ENCODE measurements at regions not wholly inside any gene's neighbourhood (a gene's known extent, or its start where the extent isn't known, plus 50 kb on each side); places are given as distances from the start of the nearest gene placed in this dataset.

GRCh38 chr5:12757035-12757434 lies 852.8 kb upstream of the CTNND2 start:
- intact Hi-C loops (cut with DNase I): no loop called here
- Histone ChIP-seq H3K27me3 (no peaks in the 10 kb centered on the region), H3K27ac (replicated peaks in 1 of 4) (no peak overlapping the region), H3K9me3 (no peaks in the 10 kb centered on the region), H3K4me3 (no peak overlapping the region), H3K36me3 (no peaks in the 10 kb centered on the region), H3K4me1 (no peaks in the 10 kb centered on the region)
- no peak for DNase-seq (ENCODE audit: extremely low spot score)
- TF ChIP-seq EP300 (IDR thresholded peaks at IDR 0.05) (no peak), POLR2A (IDR thresholded peaks at IDR 0.05; ENCODE audit: low read depth) (no peak), POLR2AphosphoS5 (IDR thresholded peaks at IDR 0.05) (no peak), CTCF (IDR thresholded peaks at IDR 0.05) (no peak)

GRCh38 chr5:12745537-12745936 lies 841.3 kb upstream of the CTNND2 start:
- Histone ChIP-seq H3K36me3 (no peaks in the 10 kb centered on the region), H3K4me1 (no peaks in the 10 kb centered on the region), H3K27me3 (no peaks in the 10 kb centered on the region), H3K4me3 (no peak overlapping the region), H3K9me3 (no peaks in the 10 kb centered on the region), H3K27ac (replicated peaks in 1 of 4) (no peak overlapping the region)
- no peak for TF ChIP-seq POLR2A (IDR thresholded peaks at IDR 0.05; ENCODE audit: low read depth)
- TF ChIP-seq EP300 (IDR thresholded peaks at IDR 0.05): no peak
- no peak for TF ChIP-seq POLR2AphosphoS5 (IDR thresholded peaks at IDR 0.05)
- TF ChIP-seq CTCF (IDR thresholded peaks at IDR 0.05): no peak
- WGBS: 77% methylated on average over 1 of the region's 1 CpG
- no peak for DNase-seq (ENCODE audit: extremely low spot score)
- intact Hi-C loops (cut with DNase I): no loop called here

GRCh38 chr5:12743582-12743981 lies 839.3 kb upstream of the CTNND2 start:
- Histone ChIP-seq H3K4me1 (no peaks in the 10 kb centered on the region), H3K27me3 (no peaks in the 10 kb centered on the region), H3K4me3 (no peak overlapping the region), H3K27ac (replicated peaks in 1 of 4) (no peak overlapping the region), H3K36me3 (no peaks in the 10 kb centered on the region), H3K9me3 (no peaks in the 10 kb centered on the region)
- intact Hi-C loops (cut with DNase I): no loop called here
- 89% methylated on average over 9 of the region's 9 CpGs for WGBS
- TF ChIP-seq POLR2AphosphoS5 (IDR thresholded peaks at IDR 0.05) (no peak), EP300 (IDR thresholded peaks at IDR 0.05) (no peak), POLR2A (IDR thresholded peaks at IDR 0.05; ENCODE audit: low read depth) (no peak), CTCF (IDR thresholded peaks at IDR 0.05) (no peak)
- DNase-seq (ENCODE audit: extremely low spot score): no peak

GRCh38 chr5:12730354-12730753 lies 826.1 kb upstream of the CTNND2 start:
- DNase-seq (ENCODE audit: extremely low spot score): no peak
- peaks cover 0 to 6% (median 2%) of the 10 kb centered on the region in 4 donors for H3K9me3 ChIP-seq
- H3K27me3 ChIP-seq: no peaks in the 10 kb centered on the region
- H3K4me3 ChIP-seq: no peak overlapping the region
- TF ChIP-seq EP300 (IDR thresholded peaks at IDR 0.05) (no peak), CTCF (IDR thresholded peaks at IDR 0.05) (no peak)
- intact Hi-C loops (cut with DNase I): no loop called here
- no peaks in the 10 kb centered on the region for H3K36me3 ChIP-seq
- H3K27ac ChIP-seq (replicated peaks in 1 of 4): no peak overlapping the region
- WGBS: 100% methylated on average over 1 of the region's 1 CpG
- H3K4me1 ChIP-seq: no peaks in the 10 kb centered on the region

- no peak for DNase-seq (ENCODE audit: extremely low spot score)
- no peaks in the 10 kb centered on the region for H3K4me1 ChIP-seq
- 93% methylated on average over 5 of the region's 5 CpGs for WGBS
- no peak overlapping the region for H3K4me3 ChIP-seq
- no peaks in the 10 kb centered on the region for H3K9me3 ChIP-seq
- intact Hi-C loops (cut with DNase I): no loop called here
- H3K36me3 ChIP-seq: no peaks in the 10 kb centered on the region
- TF ChIP-seq POLR2AphosphoS5 (IDR thresholded peaks at IDR 0.05) (no peak), CTCF (IDR thresholded peaks at IDR 0.05) (no peak), EP300 (IDR thresholded peaks at IDR 0.05) (no peak), POLR2A (IDR thresholded peaks at IDR 0.05; ENCODE audit: low read depth) (no peak)
- no peak overlapping the region for H3K27ac ChIP-seq (replicated peaks in 1 of 4)
- H3K27me3 ChIP-seq: no peaks in the 10 kb centered on the region
These were observed 812.4 kb upstream of the CTNND2 start for GRCh38 chr5:12716664-12717063.

All from esophagus muscularis mucosa (tissue), 4 donors.